Glutamatergic neuron (in vitro differentiated cells): ENCODE measurements at regions not wholly inside any gene's neighbourhood (a gene's known extent, or its start where the extent isn't known, plus 50 kb on each side); places are given as distances from the start of the nearest gene placed in this dataset.

Experiments used
- DNase-seq: peaks from one replicate; pipeline ENCODE4 v3.0.0; 2022
- H3K27ac Mint-ChIP-seq: one replicate; pipeline ENCODE4 v1.8.0; 2020; ENCODE audit warnings: mild to moderate bottlenecking, mixed read lengths, inconsistent platforms; ENCODE audit not compliant: unreplicated experiment
- H3K27me3 Mint-ChIP-seq: one replicate; pipeline ENCODE4 v1.8.0; 2020; ENCODE audit warnings: mild to moderate bottlenecking, moderate library complexity, mixed read lengths, inconsistent platforms; ENCODE audit not compliant: unreplicated experiment
- H3K36me3 Mint-ChIP-seq: one replicate; pipeline ENCODE4 v1.8.0; 2020; ENCODE audit warnings: mild to moderate bottlenecking, mixed read lengths, inconsistent platforms; ENCODE audit not compliant: unreplicated experiment
- H3K4me1 Mint-ChIP-seq: one replicate; pipeline ENCODE4 v1.8.0; 2020; ENCODE audit warnings: mild to moderate bottlenecking, low read depth, mixed read lengths, inconsistent platforms; ENCODE audit not compliant: unreplicated experiment
- H3K4me3 Mint-ChIP-seq: one replicate; pipeline ENCODE4 v1.8.0; 2020; ENCODE audit warnings: mild to moderate bottlenecking, mixed read lengths, inconsistent platforms; ENCODE audit not compliant: unreplicated experiment
- H3K9me3 Mint-ChIP-seq: one replicate; pipeline ENCODE4 v1.8.0; 2020; ENCODE audit warnings: mild to moderate bottlenecking, moderate library complexity, mixed read lengths, inconsistent platforms; ENCODE audit not compliant: unreplicated experiment
- CTCF ChIP-seq: fragments of 200-600 bp; sonication (generic); IDR thresholded peaks from one replicate; pipeline ENCODE4 v1.5.0; 2021; ENCODE audit not compliant: partially characterized antibody, unreplicated experiment

GRCh38 chr7:121643320-121643719, 229.6 kb upstream of the PTPRZ1 start:
- Mint-ChIP-seq H3K36me3 (no peaks in the 10 kb centered on the region), H3K9me3 (no peaks in the 10 kb centered on the region)

GRCh38 chr7:121639705-121640104, 233.3 kb upstream of the PTPRZ1 start:
- no peaks in the 10 kb centered on the region for H3K36me3 Mint-ChIP-seq
- peaks cover under 1% of the 10 kb centered on the region for H3K4me1 Mint-ChIP-seq
- no peaks in the 10 kb centered on the region for H3K9me3 Mint-ChIP-seq
- H3K27me3 Mint-ChIP-seq, result no peaks in the 10 kb centered on the region
- no peak overlapping the region for H3K27ac Mint-ChIP-seq
- TF ChIP-seq CTCF, result no peak
- H3K4me3 Mint-ChIP-seq, result no peak overlapping the region
- no peak for DNase-seq

More at GRCh38 chr7:121643320-121643719, 229.6 kb upstream of the PTPRZ1 start:
- H3K4me1 Mint-ChIP-seq, result no peaks in the 10 kb centered on the region
- no peak overlapping the region for H3K4me3 Mint-ChIP-seq
- no peaks in the 10 kb centered on the region for H3K27me3 Mint-ChIP-seq
- no peak for TF ChIP-seq CTCF
- DNase-seq, result no peak
- no peak overlapping the region for H3K27ac Mint-ChIP-seq

GRCh38 chr7:121638286-121638685, 234.7 kb upstream of the PTPRZ1 start:
- no peak for DNase-seq
- Mint-ChIP-seq H3K9me3 (no peaks in the 10 kb centered on the region), H3K4me1 (peaks cover 10% of the 10 kb centered on the region), H3K4me3 (no peak overlapping the region), H3K27ac (no peak overlapping the region), H3K27me3 (no peaks in the 10 kb centered on the region), H3K36me3 (no peaks in the 10 kb centered on the region)
- no peak for TF ChIP-seq CTCF

DNA sequence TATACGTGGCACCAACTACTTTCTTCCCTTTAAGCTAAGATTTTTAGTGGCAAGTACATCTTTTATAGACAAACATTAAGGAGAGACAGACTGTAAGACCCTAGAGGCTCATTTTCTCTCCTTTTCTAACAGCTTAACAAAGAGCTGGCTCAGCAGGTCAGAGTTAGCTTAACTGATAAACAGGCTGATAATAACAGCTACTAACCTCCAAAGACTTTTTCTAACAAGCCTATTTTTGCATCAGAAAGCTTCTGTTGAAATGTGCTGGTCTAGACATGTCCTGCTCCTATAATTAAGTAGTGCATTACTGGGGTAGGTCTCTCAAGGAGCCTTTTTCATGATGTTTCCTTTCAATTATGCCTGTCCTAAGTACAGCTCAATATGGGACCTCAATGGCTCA, 238.2 kb upstream of the FAM3C start:
- Mint-ChIP-seq H3K9me3 (no peaks in the 10 kb centered on the region), H3K27ac (no peak overlapping the region), H3K36me3 (no peaks in the 10 kb centered on the region)

DNA sequence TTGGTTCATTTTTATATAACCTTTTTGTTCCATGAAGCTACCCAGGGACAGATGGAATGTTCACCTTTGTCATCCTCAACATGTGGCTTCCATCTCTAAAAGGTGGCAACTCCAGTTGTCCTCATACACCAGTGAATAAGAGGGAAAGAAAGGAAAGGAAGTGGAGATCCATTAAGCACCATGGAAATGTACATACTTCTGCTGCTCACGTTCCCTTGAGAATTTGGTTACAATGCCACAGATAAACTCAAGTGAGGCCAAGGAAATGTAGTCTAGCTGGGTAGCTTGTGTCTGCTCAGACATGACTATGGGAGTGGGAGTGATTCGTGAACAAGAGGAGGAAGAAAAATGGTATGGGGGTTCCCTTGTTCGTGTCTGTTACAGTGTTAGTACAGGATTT, 237.1 kb upstream of the FAM3C start:
- no peak for TF ChIP-seq CTCF
- Mint-ChIP-seq H3K27ac (no peak overlapping the region), H3K9me3 (no peaks in the 10 kb centered on the region), H3K36me3 (no peaks in the 10 kb centered on the region), H3K27me3 (no peaks in the 10 kb centered on the region), H3K4me1 (peaks cover 13% of the 10 kb centered on the region), H3K4me3 (no peak overlapping the region)
- DNase-seq, result no peak

More for the DNA sequence above, 238.2 kb upstream of the FAM3C start:
- Mint-ChIP-seq H3K27me3 (no peaks in the 10 kb centered on the region), H3K4me1 (peaks cover 13% of the 10 kb centered on the region), H3K4me3 (no peak overlapping the region)
- no peak for TF ChIP-seq CTCF
- no peak for DNase-seq
